Chondrocyte (in vitro differentiated cells): ENCODE measurements at regions not wholly inside any gene's neighbourhood (a gene's known extent, or its start where the extent isn't known, plus 50 kb on each side); places are given as distances from the start of the nearest gene placed in this dataset.

Source experiments
- DNase-seq: peaks from one replicate; pipeline ENCODE4 v3.0.0; 2021; ENCODE audit warnings: mixed read lengths, low spot score
- H3K27ac Mint-ChIP-seq: one replicate; pipeline ENCODE4 v1.8.0; 2021; ENCODE audit warnings: mild to moderate bottlenecking, moderate library complexity, mixed read lengths; ENCODE audit not compliant: unreplicated experiment
- H3K27me3 Mint-ChIP-seq: 2 replicates; pipeline ENCODE4 v1.8.0; 2021; ENCODE audit warnings: low read depth, mixed read lengths
- H3K36me3 Mint-ChIP-seq: 2 replicates; pipeline ENCODE4 v1.8.0; 2021; ENCODE audit warnings: low read depth, mixed read lengths
- H3K4me1 Mint-ChIP-seq: 2 replicates; pipeline ENCODE4 v1.8.0; 2021; ENCODE audit warnings: low read depth, mild to moderate bottlenecking, mixed read lengths
- H3K4me3 Mint-ChIP-seq: one replicate; pipeline ENCODE4 v1.8.0; 2021; ENCODE audit warnings: mild to moderate bottlenecking, moderate library complexity, mixed read lengths; ENCODE audit not compliant: unreplicated experiment
- H3K9me3 Mint-ChIP-seq: 2 replicates; pipeline ENCODE4 v1.8.0; 2021; ENCODE audit warnings: low read depth, mixed read lengths
- TF ChIP-seq, protein P1 (sequence below): fragments of 200-600 bp; sonication (generic); IDR thresholded peaks from 2 replicates; pipeline ENCODE4 v1.5.0; 2021; ENCODE audit warnings: antibody characterized with exemption, mild to moderate bottlenecking, moderate library complexity

GRCh38 chr4:65798498-65799127 lies 128.3 kb upstream of the EPHA5 start:
- no peak overlapping the region for H3K4me3 Mint-ChIP-seq
- H3K9me3 Mint-ChIP-seq = no peaks in the 10 kb centered on the region
- H3K27me3 Mint-ChIP-seq = no peaks in the 10 kb centered on the region
- H3K27ac Mint-ChIP-seq = no peak overlapping the region
- no peaks in the 10 kb centered on the region for H3K36me3 Mint-ChIP-seq
- no peak for DNase-seq
- no peaks in the 10 kb centered on the region for H3K4me1 Mint-ChIP-seq
- TF ChIP-seq, protein P1, sequence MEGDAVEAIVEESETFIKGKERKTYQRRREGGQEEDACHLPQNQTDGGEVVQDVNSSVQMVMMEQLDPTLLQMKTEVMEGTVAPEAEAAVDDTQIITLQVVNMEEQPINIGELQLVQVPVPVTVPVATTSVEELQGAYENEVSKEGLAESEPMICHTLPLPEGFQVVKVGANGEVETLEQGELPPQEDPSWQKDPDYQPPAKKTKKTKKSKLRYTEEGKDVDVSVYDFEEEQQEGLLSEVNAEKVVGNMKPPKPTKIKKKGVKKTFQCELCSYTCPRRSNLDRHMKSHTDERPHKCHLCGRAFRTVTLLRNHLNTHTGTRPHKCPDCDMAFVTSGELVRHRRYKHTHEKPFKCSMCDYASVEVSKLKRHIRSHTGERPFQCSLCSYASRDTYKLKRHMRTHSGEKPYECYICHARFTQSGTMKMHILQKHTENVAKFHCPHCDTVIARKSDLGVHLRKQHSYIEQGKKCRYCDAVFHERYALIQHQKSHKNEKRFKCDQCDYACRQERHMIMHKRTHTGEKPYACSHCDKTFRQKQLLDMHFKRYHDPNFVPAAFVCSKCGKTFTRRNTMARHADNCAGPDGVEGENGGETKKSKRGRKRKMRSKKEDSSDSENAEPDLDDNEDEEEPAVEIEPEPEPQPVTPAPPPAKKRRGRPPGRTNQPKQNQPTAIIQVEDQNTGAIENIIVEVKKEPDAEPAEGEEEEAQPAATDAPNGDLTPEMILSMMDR = no peak

- Mint-ChIP-seq H3K4me1 (peaks cover 17% of the 10 kb centered on the region), H3K4me3 (peak overlapping the region; percentile 26), H3K27me3 (no peaks in the 10 kb centered on the region), H3K36me3 (no peaks in the 10 kb centered on the region), H3K9me3 (no peaks in the 10 kb centered on the region), H3K27ac (peak overlapping the region; percentile 1)
- TF ChIP-seq, protein P1 = no peak
- no peak for DNase-seq
These were observed 121.6 kb upstream of the EPHA5 start for GRCh38 chr4:65791812-65792308.

- no peak for DNase-seq
- peak overlapping the region; percentile 26 for H3K4me3 Mint-ChIP-seq
- H3K27ac Mint-ChIP-seq = peak overlapping the region; percentile 1
- TF ChIP-seq, protein P1 = no peak
- no peaks in the 10 kb centered on the region for H3K36me3 Mint-ChIP-seq
- no peaks in the 10 kb centered on the region for H3K27me3 Mint-ChIP-seq
- peaks cover 17% of the 10 kb centered on the region for H3K4me1 Mint-ChIP-seq
- no peaks in the 10 kb centered on the region for H3K9me3 Mint-ChIP-seq
These were observed 121.0 kb upstream of the EPHA5 start for GRCh38 chr4:65791111-65791811.

- DNase-seq = no peak
- no peaks in the 10 kb centered on the region for H3K36me3 Mint-ChIP-seq
- no peak overlapping the region for H3K4me3 Mint-ChIP-seq
- no peaks in the 10 kb centered on the region for H3K27me3 Mint-ChIP-seq
- H3K27ac Mint-ChIP-seq = no peak overlapping the region
- H3K4me1 Mint-ChIP-seq = peaks cover 17% of the 10 kb centered on the region
- TF ChIP-seq, protein P1 = no peak
- no peaks in the 10 kb centered on the region for H3K9me3 Mint-ChIP-seq
These were observed 119.5 kb upstream of the EPHA5 start for GRCh38 chr4:65789805-65790204.

DNA sequence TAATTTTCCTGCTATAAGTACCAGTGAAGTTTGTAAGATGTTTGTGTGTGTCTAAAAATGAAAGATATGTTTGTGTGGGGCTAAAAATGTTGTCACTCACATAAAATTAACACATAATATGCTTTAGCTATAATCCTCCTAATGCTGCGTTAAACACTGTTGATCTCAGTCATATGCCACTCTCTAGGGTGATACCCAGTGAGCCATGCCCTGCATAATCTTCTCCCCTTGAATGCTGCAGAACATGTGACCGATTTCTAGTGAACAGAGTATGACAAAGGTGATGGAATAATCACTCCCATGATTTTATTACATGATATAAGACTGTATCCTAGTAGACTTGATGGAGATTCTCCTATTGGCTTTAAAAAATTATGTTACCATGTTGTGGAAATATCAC lies 119.1 kb upstream of the EPHA5 start:
- Mint-ChIP-seq H3K27me3 (no peaks in the 10 kb centered on the region), H3K36me3 (no peaks in the 10 kb centered on the region), H3K4me1 (peaks cover 17% of the 10 kb centered on the region), H3K4me3 (no peak overlapping the region), H3K27ac (no peak overlapping the region), H3K9me3 (no peaks in the 10 kb centered on the region)
- DNase-seq = no peak
- TF ChIP-seq, protein P1 = no peak
